ENCODE measurements at regions not wholly inside any gene's neighbourhood (a gene's known extent, or its start where the extent isn't known, plus 50 kb on each side); places are given as distances from the start of the nearest gene placed in this dataset.
"Not testable (repeated sequence)": the region's sequence is repeated elsewhere in the genome, so short reads cannot be mapped to it uniquely, and the experiment has no call there.

DNA sequence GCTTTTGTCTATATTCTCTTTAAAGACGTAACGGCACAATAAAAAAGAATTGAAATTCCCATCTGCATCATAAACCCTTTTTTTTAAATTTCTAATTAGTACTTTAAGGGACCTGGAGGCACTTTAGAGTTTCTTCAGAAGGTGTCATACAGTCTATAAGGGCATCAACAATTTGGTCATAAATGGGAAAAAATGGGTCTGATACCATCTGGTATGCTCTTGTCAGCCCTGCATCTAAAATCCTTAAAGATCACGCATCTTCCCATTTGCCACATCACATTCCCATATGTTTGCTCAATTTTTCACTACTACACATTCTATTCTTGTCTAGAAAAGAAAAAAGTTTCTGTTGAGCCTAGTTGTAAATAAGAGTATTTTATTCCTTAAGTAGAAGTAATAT, 53.8 kb downstream of the COX7C start:
- no peak for DNase-seq

- no peak for DNase-seq
These were observed 56.3 kb downstream of the COX7C start for GRCh38 chr5:86674069-86674468.

DNA sequence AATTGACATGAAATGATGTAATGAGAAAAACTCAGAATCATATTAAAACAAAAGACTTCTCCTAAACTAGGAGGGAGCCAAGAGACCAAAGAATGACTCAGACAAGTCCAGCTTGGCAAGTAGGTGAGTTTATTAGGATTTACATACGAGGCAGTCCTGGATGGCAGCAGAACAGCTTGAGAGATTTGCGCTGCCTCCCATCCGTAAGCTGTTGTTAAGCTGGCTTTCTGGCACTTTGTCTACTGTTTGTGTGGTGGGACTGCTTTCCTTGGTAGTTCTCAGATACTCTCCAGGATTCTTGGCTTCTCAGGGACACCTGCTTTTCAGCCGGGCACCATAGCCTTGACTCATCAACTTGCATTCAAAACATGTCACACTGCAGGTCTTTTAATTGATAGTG, 57.6 kb downstream of the COX7C start:
- no peak for DNase-seq

GRCh38 chr5:86679529-86679928, 61.8 kb downstream of the COX7C start:
- no peak for DNase-seq

DNA sequence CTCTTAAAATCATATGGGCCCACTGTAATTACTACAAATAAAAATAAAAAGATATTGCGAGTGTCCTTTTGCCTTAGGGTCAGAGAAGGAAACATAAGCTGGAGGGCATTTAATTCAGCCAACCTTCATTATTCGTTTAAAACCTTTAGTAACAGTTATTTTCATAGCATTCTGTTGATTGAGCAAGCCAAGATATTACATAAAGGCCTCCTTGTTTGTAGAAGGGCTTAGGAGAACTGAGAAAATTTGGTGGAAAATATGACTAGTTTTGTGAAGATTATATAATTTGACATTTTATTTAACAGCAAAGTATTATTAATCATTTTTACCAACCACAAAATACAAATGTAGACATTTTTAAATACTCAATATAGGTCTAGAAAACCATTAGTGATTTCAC, 62.2 kb downstream of the COX7C start:
- no peak for DNase-seq

- no peak for DNase-seq
These were observed 66.5 kb downstream of the COX7C start for GRCh38 chr5:86684222-86684621.

DNA sequence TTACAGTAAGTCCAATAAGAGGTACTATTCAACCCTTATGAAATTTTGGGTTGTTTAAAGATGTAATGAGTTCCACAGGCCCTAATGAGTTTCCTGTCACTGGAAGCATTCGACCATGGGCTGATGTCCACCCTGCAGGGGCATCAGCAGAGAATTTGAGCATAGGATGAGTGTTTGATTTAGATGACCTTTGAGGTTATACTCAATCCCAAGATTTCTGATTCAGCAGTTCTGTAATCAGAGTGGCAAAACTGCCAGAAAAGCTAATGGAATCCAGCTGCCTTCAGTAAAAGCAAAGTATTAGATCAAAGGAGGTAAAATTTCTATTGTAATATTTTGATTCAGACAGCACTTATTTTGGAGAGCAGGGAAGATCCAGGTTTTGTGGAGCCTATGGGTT, 68.3 kb downstream of the COX7C start:
- no peak for DNase-seq

DNA sequence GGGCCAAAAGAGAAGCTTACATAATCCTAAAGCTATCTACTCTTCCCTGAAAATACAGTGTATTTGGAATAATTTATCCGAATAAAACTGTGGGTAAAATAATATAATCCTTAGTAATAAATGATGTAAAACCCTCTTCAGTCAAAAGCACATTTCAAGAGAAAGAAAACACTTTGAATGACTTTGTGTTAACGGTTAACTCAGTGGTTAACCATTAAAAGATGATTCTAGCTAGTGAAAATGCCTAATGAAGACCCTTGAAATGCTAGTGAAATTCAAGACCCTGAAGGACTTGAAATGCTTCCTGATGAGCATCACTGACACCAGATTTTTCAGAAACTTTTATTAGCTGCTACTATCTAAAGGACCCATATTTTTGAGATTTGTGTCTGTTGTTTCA, 70.7 kb downstream of the COX7C start:
- DNase-seq: no peak

- no peak for DNase-seq
These were observed 71.5 kb downstream of the COX7C start for GRCh38 chr5:86689103-86689729.

DNA sequence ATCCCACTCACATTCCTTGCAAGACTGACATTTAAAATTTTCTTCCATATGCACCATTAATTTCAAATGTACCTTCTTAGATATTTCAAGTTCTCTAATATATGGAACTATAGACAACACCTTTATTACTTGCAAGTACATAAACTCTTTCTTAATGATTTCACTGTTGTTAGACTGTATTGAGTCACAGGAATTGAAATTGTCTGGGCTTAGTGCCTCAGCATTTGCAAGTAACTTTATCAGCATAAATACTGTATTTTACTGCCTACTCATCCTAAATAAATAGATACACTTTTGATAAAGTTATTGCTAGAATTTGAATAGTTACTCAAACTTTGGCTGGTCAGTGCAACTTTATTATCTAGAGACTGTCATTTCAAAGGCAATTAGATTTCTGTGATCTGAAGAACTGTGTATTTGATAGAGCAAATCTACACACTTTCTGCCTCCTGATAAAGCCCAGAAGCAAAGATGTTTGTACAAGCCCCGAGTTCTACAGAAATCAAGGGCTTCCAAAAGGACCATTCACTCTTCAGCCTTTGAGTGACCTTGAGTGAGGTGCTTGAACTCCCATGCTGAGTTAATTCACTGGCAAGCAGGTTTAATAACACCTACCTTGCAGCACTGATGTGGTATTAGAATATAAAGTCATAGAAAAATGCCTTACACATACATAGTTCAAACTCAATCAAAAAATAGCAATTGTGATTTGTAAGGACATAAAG, 91.6 kb downstream of the COX7C start:
- no peak for DNase-seq

- no peak for DNase-seq
These were observed 98.4 kb downstream of the COX7C start for GRCh38 chr5:86716121-86716520.

DNA sequence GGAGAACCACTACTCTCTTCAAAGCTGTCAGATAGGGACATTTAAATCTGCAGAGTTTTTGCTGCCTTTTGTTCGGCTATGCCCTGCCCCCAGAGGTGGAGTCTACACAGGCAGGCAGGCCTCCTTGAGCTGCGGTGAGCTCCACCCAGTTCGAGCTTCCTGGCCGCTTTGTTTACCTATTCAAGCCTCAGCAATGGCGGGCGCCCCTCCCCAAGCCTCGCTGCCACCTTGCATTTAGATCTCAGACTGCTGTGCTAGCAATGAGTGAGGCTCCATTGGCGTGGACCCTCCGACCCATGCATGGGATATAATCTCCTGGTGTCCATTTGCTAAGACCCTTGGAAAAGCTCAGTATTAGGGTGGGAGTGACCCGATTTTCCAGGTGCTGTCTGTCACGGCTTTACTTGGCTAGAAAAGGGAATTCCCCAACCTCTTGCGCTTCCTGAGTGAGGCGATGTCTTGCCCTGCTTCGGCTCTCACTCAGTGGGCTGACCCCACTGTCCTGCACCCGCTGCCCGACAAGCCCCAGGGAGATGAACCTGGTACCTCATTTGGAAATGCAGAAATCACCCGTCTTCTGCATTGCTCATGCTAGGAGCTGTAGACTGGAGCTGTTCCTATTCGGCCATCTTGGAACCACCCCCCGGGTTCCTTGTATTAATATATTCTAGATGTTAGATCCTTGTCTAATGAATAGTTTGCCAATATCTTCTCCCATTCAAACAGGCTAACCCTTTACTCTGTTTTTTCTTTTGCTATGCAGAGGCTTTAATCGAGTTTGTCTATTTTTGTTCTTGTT, 113.8 kb downstream of the COX7C start:
- DNase-seq: not testable (repeated sequence)

DNA sequence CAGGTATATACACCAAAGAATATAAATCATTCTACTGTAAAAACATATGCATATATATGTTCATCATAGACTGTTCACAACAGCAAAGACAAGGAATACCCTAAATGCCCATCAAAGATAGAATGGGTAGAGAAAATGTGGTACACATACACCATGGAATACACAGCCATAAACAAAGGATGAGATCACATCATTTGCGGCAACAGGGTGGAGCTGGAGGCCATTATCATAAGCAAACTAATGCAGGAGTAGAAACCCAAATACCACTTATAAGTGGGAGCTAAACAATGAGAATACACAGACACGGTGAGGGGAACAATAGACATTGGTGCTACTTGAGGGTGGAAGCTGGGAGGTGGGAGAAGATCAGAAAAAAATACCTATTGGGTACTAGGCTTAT, 117.6 kb downstream of the COX7C start:
- no peak for DNase-seq

- DNase-seq: no peak
These were observed 119.8 kb downstream of the COX7C start for GRCh38 chr5:86737579-86737978.

DNA sequence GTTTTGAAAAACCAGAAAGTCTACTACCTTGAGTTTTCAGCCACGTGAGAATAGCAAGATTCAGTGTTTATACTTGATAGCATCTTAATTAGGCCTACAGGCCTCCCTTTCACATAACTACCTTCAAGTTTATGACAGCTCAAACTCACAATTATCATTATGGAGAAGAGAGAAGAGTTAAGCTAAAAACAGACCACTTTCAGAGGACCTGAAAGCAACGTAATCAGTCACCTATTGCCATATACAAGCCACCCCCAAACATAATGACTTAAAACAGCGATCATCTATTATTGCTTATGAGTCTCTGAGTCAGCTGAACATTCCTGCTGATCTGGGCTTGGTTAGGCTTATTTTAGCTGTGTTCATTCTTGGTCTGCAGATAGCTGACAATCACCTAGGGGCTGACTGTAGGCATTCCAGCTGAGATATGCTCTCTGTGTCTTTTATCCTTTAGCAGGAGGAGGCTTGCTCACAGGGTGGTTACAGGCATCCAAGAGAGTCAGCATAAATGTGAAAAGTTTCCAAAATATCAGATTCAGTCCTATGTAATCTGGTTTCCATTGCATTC, 130.9 kb downstream of the COX7C start:
- no peak for DNase-seq

DNA sequence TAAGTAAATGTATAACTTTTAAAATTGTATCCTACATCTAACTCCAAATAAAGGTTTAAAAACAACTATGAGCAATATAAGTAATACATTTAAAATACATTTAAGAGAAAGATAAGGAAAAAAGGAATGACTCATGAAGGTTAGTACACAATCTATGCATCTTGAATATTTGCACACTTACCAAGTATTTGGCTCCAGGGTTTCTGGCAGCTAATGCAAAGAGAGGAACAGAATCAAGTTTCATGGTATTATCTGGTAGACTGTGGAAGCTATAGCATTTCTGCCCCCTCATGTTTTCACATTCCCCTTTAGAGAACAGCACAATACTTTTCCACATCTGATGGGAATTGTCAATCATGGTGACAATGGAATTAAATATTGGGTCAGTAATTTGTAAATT, 132.1 kb downstream of the COX7C start:
- DNase-seq: no peak

- DNase-seq: no peak
These were observed 139.1 kb downstream of the COX7C start for GRCh38 chr5:86756839-86757238.

DNA sequence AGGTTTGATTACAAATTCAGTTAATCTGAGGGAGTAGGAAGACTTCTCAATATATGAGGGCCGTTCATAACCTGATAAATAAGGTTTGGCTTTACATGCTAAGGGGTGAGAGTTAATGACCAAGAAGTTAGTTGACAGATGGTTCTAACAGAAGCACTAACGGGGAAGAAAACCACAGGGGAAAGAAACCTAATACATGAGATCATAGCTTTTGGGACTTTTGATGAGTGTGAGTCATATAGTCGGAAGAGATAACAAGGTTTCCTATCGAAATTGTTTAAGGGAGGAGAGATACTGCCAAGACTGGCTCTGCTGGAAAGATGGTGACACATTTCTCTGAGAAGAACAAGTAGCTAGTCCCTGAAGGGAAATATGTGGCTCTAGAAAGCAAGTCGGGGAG, 140.1 kb downstream of the COX7C start:
- no peak for DNase-seq

- no peak for DNase-seq
These were observed 142.9 kb downstream of the COX7C start for GRCh38 chr5:86760661-86761060.

GRCh38 chr5:86763929-86764328, 146.2 kb downstream of the COX7C start:
- DNase-seq: no peak

DNA sequence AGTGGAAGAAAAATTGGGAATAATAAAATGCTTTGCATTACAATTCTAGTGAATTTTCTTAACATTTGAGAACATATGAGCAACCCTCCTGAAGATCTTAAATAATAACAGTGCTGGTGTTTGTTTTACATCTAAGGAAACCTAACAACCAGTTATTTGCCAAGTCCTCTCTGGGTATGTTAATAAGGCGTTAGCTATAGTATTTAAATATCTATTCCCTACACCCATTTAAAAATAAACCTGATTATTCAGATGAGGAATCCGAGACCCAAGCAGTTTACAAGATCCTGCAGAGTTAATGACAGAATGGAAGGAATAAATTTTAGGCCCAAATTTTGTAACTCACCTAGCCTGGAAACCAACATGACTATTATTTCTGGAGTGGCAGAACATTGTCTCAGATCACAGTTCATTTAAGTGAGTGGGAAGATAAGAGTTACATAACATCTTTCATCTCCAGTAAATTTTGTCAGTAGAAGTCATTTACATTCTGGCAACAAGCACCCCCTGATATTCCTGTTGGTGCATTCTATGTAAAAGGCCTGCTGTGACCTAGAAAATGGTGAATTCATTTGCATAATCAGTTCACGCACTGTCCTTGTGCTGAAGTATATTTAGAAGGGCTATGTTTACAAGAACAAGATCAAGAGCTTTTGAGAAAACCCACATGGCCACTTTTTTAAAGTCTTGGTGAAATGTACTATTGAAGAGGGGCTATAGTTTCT, 148.2 kb downstream of the COX7C start:
- DNase-seq: no peak

DNA sequence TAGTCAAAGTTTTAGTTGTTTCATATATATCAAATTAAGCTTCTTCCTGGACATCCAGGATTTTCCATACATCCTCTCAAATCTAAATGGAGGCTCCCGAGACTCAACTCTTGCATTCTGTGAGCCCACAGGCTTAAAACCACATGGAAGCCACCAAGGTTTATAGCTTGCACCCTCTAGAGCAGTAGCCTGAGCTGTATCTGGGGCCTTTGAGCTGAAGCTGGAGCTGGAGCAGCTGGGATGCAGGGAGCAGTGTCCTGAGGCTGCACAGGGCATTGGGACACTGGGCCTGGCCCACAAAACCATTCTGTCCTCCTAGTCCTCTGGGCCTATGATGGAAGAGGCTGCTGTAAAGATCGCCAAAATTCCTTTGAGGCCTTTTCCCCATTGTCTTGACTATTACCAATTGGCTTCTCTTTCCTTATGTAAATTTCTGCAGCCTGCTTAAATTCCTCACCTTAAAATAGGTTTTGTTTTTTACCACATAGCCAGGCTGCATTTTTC, 151.0 kb downstream of the COX7C start:
- DNase-seq: no peak

GRCh38 chr5:86780018-86780417, 162.3 kb downstream of the COX7C start:
- no peak for DNase-seq
